Stimulated activated memory B cell treated with anti-CD40 and anti-IgM and Interleukin-4, amounts not matched to agents 10 μg/mL and 1 μg/mL and 100 μg/mL, for 72 hours (primary cell): ENCODE measurements at regions not wholly inside any gene's neighbourhood (a gene's known extent, or its start where the extent isn't known, plus 50 kb on each side); places are given as distances from the start of the nearest gene placed in this dataset.
"Not testable (repeated sequence)": the region's sequence is repeated elsewhere in the genome, so short reads cannot be mapped to it uniquely, and the experiment has no call there.

Experiments used
- ATAC-seq: fragments of 150-1000 bp; cut with Tn5 transposase; 2 replicates; pipeline ENCODE4 v1.10.0; 2021
- H3K27ac Mint-ChIP-seq: one replicate; pipeline ENCODE4 v1.8.0; 2022; ENCODE audit warnings: mild to moderate bottlenecking, mixed read lengths
- H3K27me3 Mint-ChIP-seq: one replicate; pipeline ENCODE4 v1.8.0; 2022; ENCODE audit warnings: mixed read lengths
- H3K36me3 Mint-ChIP-seq: one replicate; pipeline ENCODE4 v1.8.0; 2022; ENCODE audit warnings: mixed read lengths
- H3K4me1 Mint-ChIP-seq: one replicate; pipeline ENCODE4 v1.8.0; 2022; ENCODE audit warnings: mixed read lengths
- H3K4me3 Mint-ChIP-seq: one replicate; pipeline ENCODE4 v1.8.0; 2022; ENCODE audit warnings: mild to moderate bottlenecking, moderate library complexity, mixed read lengths
- H3K9me3 Mint-ChIP-seq: one replicate; pipeline ENCODE4 v1.8.0; 2022; ENCODE audit warnings: mixed read lengths

DNA sequence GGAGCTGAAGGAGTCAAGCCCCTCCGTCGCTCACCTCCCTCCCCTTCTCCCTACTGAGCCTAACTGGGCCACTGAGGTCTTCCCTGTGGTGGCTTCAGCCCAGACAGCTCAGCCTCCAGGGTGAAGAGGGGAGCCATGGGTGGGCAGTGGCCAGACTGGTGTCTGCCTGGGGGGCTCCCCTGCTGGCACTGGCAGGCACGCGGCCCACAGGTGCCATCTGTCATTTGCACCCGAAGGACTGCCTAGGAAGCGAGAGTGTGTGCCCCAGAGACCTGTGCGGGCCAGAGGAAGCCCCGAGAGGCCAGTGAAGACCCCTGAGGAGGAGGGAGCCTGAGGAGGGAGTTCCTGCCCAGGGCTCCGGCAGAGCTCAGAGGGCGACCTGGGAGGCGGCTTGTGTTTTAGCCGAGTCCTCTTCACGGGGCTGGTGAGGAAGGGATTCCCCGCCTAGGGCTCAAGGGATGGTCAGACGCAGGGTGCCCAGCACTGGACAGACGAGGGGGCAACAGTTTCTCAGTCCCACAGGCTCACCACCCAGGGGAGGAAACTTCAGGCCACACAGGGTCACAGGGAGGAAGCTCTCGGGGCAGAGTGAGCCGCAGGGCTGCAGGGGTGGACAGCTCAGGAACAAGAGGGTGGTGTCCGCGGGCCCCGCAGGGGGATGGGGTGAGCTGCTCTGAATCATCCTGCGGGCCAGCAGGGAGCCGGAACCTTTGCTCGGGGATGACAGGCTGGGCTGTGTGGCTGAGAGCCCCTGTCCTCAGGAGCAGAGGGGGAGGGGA lies 76.2 kb upstream of the PPP2R2D start:
- Mint-ChIP-seq H3K36me3 (no peaks in the 10 kb centered on the region), H3K9me3 (no peaks in the 10 kb centered on the region), H3K27ac (no peak overlapping the region), H3K4me3 (no peak overlapping the region), H3K27me3 (no peaks in the 10 kb centered on the region), H3K4me1 (no peaks in the 10 kb centered on the region)
- peak; percentile 42 for ATAC-seq

DNA sequence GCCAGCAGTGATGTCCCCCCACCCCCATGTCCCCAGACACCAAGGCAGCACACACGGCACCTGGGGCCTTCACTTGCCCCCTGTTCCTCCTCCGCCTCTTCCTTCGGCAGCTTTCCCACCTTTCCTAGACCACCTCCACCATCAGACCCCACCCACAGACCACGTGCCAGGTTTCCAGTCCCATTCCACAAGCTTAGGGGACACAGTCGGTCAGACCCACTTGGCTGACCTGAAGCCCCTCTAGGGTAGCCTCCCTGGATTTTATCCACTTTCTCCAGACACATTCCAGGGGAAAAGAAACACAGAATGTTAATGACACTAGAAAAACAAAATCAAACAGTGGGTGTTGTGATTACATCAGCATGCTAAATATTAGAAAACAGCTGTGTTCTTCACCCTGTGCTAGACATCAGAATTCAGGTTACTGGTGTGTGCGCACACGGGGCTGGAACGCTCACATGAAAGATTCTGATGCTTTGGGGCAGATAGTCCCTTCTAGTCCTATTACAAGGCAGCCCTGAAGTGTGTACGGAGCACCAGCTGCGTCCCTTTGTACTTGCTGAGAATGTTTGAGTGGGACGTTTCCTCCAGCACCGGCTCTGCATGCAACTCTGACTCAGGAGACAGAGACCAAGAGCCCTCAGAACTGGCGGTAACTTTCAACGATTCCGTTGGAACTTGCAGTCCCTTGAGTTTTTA lies 75.5 kb upstream of the PPP2R2D start:
- Mint-ChIP-seq H3K27me3 (no peaks in the 10 kb centered on the region), H3K4me3 (no peak overlapping the region), H3K4me1 (no peaks in the 10 kb centered on the region), H3K9me3 (no peaks in the 10 kb centered on the region), H3K27ac (no peak overlapping the region), H3K36me3 (no peaks in the 10 kb centered on the region)
- ATAC-seq: peak; percentile 49

DNA sequence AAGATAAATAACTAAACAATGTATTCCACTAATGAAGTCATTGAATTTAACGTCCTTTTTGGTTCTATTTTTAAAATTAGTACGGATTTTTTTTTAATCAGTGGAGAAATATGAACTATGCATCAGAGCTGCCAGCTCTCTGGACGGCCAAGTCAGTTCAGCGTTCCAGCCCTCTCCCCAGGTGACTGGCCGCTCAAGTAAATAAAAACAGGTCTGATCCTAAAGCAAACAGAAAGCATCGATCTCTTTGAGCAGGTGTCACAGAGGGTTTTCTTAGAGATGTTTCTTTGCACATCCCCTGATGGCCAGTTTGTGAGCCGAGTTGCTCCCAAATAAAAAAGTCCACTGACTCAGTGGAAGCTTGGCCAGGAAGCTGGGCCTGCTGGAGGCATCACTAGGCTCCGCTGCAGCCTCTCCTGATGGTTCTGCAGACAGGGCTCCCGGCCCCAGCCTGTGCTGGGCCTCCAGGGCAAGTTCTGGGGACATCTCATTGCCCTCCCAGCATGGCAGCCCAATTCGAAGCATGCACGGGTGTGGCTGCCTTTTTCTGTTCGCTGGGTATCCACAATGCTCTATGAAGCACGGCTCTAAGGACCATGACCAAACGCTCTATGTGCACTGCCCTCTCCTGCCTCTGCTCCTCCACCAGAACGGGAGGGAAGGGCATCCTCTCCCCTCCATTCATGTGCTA lies 74.7 kb upstream of the PPP2R2D start:
- H3K9me3 Mint-ChIP-seq: no peaks in the 10 kb centered on the region
- no peaks in the 10 kb centered on the region for H3K4me1 Mint-ChIP-seq
- ATAC-seq: no peak
- H3K4me3 Mint-ChIP-seq: no peak overlapping the region
- peaks cover 2% of the 10 kb centered on the region for H3K27me3 Mint-ChIP-seq
- no peaks in the 10 kb centered on the region for H3K36me3 Mint-ChIP-seq
- no peak overlapping the region for H3K27ac Mint-ChIP-seq

DNA sequence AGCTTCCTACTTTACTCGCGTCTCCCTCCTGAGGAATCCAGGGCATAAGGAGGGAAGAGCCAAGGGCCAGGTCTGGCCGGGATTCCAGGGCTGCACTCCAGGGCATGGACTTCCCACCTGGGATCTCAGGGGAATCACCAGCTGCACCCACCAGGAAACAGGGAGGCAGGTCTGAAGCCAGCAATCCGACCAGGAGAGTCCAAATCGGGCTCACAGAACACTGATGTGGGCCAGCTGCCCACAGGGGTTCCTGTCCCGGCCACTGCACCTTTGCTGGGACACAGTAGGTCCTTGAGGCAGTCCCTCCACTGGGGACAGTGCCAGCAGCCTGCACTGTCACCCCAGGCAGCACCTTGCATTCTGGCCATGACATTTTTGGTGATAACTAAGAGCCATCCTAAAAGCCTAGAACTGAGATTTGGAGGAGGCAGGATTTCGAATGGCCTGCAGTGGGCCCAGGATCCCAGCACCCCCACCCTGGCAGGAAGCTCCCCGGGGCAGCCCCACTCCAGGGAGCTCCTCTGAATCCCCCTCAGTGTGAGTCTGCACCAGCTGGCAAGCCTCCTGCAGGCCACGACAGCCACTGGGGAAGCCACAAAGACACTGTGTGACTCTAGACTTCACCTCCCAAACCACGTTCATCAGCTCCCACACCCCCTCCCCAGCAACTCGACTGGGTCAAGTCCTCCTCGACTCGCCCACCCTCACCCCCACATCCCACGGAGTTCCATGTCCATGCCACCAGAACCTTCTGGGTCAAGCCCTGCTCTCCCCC lies 71.5 kb upstream of the PPP2R2D start:
- Mint-ChIP-seq H3K36me3 (no peaks in the 10 kb centered on the region), H3K4me3 (no peak overlapping the region), H3K27me3 (peaks cover 18% of the 10 kb centered on the region), H3K9me3 (no peaks in the 10 kb centered on the region), H3K4me1 (no peaks in the 10 kb centered on the region), H3K27ac (no peak overlapping the region)
- no peak for ATAC-seq

DNA sequence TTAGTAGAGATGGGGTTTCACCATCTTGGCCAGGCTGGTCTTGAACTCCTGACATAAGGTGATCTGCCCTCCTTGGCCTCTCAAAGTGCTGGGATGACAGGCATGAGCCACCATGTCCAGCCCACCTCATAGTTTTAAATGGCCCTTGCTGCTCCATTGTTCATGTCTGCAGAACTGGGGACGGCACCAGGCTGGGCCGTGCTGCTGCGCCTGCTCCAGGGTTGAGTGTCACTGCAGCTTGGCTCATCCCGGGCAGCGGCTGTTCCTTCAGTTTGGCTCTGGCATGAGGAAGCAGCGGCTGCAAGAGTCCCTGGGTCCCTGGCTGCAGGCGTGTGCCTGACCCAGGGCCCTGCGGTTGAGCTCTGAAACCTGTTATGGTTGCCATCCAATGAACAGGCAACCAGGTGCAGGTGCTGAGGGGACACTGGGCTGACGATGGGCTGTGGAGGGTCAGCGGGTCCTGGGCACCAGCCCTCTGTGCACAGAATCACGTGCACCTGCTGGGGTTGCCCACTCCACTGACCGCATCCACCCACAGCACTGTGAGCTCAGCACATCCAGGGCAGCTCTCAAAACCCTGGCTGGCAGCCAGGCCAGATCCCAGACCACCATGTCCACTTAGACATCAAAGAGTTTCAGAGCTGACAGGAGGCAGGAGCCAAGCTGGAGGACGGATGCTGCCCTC lies 70.2 kb upstream of the PPP2R2D start:
- Mint-ChIP-seq H3K27me3 (peaks cover 18% of the 10 kb centered on the region), H3K4me1 (no peaks in the 10 kb centered on the region), H3K4me3 (no peak overlapping the region), H3K36me3 (no peaks in the 10 kb centered on the region), H3K9me3 (peaks cover 4% of the 10 kb centered on the region), H3K27ac (no peak overlapping the region)
- ATAC-seq: no peak

DNA sequence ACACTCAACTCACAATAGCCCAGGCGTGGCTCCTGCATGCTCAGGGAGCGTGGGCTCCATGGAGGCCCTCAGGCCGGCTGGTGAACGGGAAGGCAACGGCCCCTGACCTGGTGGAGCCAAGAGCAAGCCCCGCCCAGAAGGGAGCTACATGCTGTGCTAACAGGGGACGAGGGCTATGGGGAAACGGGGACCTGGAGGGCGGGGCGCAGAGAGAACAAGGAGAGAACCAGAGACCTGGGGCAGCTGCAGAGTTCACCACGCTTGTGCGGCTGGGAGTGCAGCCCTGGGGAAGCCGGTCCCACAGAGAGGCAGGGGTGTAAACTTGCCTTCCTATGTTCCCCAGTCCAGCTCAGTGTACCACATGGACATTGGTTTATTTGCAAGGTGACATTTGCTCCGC lies 69.2 kb upstream of the PPP2R2D start:
- Mint-ChIP-seq H3K4me3 (no peak overlapping the region), H3K27ac (no peak overlapping the region), H3K4me1 (no peaks in the 10 kb centered on the region)

DNA sequence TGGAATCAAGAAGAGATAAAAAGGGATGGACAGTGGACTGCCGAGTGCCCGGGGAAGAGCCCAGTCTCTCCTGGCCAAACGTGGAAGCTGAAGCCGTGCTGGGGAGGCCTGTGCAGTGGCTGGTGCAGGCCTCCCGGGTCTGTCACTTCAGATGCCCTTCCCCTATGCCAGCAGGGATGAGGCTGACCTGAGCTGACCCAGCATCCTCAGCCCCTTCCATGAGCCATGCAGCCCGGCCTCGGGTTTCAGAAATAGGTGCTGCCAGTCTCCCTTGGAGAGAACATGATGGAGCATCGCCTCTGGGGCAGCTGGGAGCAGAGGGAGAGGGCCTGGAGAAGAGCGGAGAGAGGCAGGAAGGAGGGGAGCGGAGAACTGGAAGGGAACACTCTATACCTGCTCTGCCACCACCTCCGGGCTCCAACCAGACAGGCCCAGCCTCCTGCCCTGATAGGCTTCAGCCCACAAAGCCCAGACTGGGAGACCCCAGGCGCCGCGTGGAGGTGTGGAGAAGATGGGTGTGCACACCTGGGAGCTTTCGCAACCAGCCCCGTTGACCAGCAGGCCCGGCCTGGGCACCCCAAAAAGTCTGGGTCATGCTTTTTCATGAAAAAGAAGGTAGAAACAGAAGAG lies 68.6 kb upstream of the PPP2R2D start:
- no peak for ATAC-seq
- H3K27ac Mint-ChIP-seq: no peak overlapping the region
- H3K4me1 Mint-ChIP-seq: no peaks in the 10 kb centered on the region
- peaks cover 18% of the 10 kb centered on the region for H3K27me3 Mint-ChIP-seq
- no peak overlapping the region for H3K4me3 Mint-ChIP-seq
- no peaks in the 10 kb centered on the region for H3K36me3 Mint-ChIP-seq
- H3K9me3 Mint-ChIP-seq: peaks cover 4% of the 10 kb centered on the region

More for the DNA sequence above, 69.2 kb upstream of the PPP2R2D start:
- ATAC-seq: no peak
- Mint-ChIP-seq H3K9me3 (peaks cover 4% of the 10 kb centered on the region), H3K27me3 (peaks cover 18% of the 10 kb centered on the region), H3K36me3 (no peaks in the 10 kb centered on the region)

DNA sequence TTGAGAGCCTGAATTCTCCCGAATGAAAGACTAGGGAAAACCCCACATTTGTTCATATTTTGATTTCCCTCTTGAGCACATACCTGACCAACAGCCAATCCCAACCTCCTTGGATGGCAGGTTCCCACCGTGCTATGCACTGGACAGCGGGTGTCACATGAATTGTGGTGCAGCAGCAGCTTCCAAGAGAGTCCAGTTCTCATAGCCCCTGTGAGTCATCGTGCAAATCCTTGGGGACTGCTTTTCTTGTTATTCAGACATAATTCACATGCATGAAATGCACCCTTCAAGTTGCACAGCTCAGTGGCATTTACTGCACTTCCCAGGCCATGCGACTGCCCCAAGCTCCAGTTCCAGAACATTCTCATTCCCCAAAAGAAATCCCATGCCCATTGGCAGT lies 67.8 kb upstream of the PPP2R2D start:
- Mint-ChIP-seq H3K4me3 (no peak overlapping the region), H3K27ac (no peak overlapping the region), H3K27me3 (peaks cover 18% of the 10 kb centered on the region), H3K4me1 (no peaks in the 10 kb centered on the region), H3K9me3 (peaks cover 4% of the 10 kb centered on the region), H3K36me3 (no peaks in the 10 kb centered on the region)
- no peak for ATAC-seq

DNA sequence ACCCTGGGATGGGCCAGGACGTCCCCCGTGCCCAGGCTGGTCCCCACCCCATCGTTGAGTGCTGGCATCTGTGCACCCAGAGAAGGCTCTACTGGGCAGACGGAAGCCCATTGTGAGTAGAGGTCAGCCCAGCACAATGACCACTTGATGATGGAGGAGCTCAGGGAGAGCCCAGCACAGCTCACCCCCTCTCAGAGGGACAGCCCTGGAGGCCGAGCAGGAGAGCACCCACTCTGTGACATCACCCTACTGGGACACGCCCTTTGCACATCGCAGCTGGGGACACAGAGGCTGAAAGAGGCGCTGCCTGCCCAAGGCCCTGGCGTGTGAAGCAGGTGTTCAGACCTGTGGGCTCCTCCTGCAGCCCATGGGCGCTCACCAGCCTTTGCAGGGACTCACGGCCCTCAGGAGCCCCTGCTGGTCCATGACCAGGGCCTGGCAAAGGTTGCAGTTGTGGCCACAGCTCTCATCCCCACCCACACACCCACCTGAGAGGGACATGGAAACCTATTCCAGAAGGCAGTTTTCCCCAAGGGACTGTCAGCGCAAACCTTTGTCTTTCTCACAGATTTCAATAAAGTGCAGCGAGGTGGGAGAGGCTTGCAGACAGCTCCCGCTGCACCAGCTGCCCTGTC lies 67.2 kb upstream of the PPP2R2D start:
- H3K27ac Mint-ChIP-seq: no peak overlapping the region
- peaks cover 18% of the 10 kb centered on the region for H3K27me3 Mint-ChIP-seq
- H3K36me3 Mint-ChIP-seq: no peaks in the 10 kb centered on the region
- no peaks in the 10 kb centered on the region for H3K4me1 Mint-ChIP-seq
- no peak overlapping the region for H3K4me3 Mint-ChIP-seq
- ATAC-seq: no peak
- peaks cover 4% of the 10 kb centered on the region for H3K9me3 Mint-ChIP-seq

DNA sequence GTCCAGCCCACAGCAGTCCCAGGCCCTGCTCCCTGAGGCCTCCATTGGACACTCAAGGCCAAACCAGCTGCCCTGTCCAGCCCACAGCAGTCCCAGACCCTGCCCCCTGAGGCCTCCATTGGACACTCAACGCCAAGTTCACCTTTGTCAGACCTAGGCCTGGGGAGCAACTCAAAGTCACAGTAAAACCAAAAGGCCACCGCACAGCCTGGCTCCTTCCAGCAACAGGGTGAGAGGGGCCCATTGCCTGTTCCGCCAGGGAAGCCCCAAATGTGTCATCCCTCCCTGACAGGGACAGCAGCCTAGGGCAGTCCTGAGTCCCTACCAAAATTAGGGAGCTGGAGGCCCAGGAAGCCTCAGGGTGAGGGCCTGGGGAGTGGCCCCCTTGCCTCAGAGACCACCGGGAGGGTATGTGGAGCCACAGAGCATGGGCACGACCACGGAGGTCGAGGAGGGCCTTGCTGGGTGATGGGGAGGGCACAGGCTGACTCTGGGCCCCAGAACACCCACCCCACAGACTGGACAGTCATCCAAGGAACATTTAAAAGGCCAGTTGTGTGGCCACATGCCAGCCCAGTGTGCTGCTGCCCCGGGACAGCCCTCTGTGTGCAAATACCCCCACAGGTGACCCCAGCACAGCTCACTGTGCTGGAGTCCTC lies 66.5 kb upstream of the PPP2R2D start:
- no peak for ATAC-seq
- H3K36me3 Mint-ChIP-seq: no peaks in the 10 kb centered on the region
- peaks cover 18% of the 10 kb centered on the region for H3K27me3 Mint-ChIP-seq
- no peaks in the 10 kb centered on the region for H3K4me1 Mint-ChIP-seq
- no peak overlapping the region for H3K27ac Mint-ChIP-seq
- peaks cover 4% of the 10 kb centered on the region for H3K9me3 Mint-ChIP-seq
- no peak overlapping the region for H3K4me3 Mint-ChIP-seq

DNA sequence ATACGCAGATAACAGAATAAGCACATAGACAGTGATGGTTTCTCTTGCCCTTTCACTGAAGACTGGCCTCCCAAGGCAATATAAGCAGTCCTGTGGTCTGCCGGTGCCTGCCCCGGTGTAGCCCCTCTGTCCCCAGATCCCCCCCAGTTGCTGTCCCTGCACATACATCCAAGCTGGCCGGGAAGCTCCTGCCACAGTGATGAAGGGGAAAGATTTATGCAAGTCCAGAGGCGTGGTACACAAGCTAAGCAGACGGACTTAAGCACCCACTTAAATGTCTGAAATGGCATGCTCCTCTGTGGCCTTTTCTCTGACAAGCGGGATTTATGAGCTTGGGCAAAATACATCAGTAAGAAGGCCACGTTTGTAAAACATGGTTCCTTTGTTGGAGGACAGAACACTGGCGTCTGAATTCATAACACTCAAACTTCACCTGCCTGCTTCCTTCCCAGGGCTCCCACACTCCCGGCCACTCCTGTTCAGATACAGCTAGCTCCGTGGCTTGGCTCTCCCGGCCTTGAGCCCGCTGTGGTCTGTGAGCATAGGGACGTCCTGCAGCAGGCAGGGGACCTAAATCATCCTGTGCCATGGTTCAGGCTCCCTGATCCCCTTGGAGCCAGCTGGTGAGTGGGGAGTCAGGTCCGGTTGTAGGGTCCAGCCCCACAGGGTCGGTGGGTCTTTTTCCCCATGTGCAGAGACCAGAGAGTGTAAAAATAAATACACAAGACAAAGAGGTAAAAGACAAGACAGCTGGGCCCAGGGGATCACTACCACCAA lies 61.7 kb upstream of the PPP2R2D start:
- Mint-ChIP-seq H3K4me3 (no peak overlapping the region), H3K27ac (no peak overlapping the region), H3K9me3 (peaks cover 4% of the 10 kb centered on the region), H3K27me3 (no peaks in the 10 kb centered on the region), H3K4me1 (no peaks in the 10 kb centered on the region), H3K36me3 (no peaks in the 10 kb centered on the region)
- ATAC-seq: no peak

DNA sequence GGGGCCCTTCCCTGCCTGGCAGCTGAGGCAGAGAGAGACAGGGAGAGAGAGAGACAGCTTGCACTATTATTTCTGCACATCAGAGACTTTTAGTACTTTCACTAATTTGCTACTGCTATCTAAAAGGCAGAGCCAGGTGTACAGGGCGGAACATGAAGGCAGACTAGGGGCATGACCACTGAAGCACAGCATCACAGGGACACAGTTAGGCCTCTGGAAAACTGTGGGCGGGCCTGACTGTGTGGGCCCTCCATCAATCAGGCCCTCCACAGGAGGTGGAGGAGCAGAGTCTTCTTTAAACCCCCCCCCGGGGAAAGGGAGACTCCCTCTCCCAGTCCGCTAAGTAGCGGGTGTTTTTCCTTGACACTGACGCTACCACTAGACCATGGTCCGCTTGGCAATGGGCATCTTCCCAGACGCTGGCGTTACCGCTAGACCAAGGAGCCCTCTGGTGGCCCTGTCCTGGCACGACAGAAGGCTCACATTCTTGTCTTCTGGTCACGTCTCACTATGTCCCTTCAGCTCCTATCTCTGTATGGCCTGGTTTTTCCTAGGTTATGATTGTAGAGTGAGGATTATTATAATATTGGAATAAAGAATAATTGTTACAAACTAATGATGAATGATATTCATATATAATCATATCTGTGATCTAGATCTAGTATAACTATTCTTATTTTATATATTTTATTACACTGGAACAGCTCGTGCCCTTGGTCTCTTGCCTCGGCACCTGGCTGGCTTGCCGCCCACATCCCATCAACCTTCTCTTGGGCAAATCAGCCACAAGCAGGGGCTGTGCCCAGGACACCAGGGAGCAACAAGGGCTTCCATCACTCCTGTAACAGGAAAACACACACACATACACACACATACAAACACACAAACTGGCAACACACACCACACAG lies 60.7 kb upstream of the PPP2R2D start:
- not testable (repeated sequence) for H3K27ac Mint-ChIP-seq, H3K4me3 Mint-ChIP-seq, H3K9me3 Mint-ChIP-seq

More for the DNA sequence above, 60.7 kb upstream of the PPP2R2D start:
- not testable (repeated sequence) for H3K27me3 Mint-ChIP-seq, H3K36me3 Mint-ChIP-seq, ATAC-seq, H3K4me1 Mint-ChIP-seq
